ENCODE measurements at regions not wholly inside any gene's neighbourhood (a gene's known extent, or its start where the extent isn't known, plus 50 kb on each side); places are given as distances from the start of the nearest gene placed in this dataset.
A peak's percentile ranks its signal among the peaks of the same experiment; 100 is the strongest.

- TF ChIP-seq CTCF (IDR thresholded peaks at IDR 0.05) (no peak), POLR2A (IDR thresholded peaks at IDR 0.05) (no peak)
- DNase-seq (ENCODE audit: low spot score in 2 of 2) = no peak
- H3K4me3 ChIP-seq (ENCODE audit: low read depth, poor library complexity, severe bottlenecking) = no peak overlapping the region
- WGBS, 2 donors = 33 to 47% methylated on average over 4 of the region's 4 CpGs
- intact Hi-C loops (cut with DNase I; ENCODE audit: low total_unique reads) = no loop called here
Observed at GRCh38 chr4:53863736-53864365, 200.6 kb downstream of the CHIC2 start.

GRCh38 chr4:53863158-53863557 is 201.2 kb downstream of the CHIC2 start:
- no peak for DNase-seq (ENCODE audit: low spot score in 2 of 2)
- H3K4me3 ChIP-seq (ENCODE audit: low read depth, poor library complexity, severe bottlenecking) = no peak overlapping the region
- intact Hi-C loops (cut with DNase I; ENCODE audit: low total_unique reads) = no loop called here
- no peak for TF ChIP-seq CTCF (IDR thresholded peaks at IDR 0.05)
- no peak for TF ChIP-seq POLR2A (IDR thresholded peaks at IDR 0.05)
- WGBS, 2 donors = 28 to 43% methylated on average over 3 of the region's 3 CpGs

DNA sequence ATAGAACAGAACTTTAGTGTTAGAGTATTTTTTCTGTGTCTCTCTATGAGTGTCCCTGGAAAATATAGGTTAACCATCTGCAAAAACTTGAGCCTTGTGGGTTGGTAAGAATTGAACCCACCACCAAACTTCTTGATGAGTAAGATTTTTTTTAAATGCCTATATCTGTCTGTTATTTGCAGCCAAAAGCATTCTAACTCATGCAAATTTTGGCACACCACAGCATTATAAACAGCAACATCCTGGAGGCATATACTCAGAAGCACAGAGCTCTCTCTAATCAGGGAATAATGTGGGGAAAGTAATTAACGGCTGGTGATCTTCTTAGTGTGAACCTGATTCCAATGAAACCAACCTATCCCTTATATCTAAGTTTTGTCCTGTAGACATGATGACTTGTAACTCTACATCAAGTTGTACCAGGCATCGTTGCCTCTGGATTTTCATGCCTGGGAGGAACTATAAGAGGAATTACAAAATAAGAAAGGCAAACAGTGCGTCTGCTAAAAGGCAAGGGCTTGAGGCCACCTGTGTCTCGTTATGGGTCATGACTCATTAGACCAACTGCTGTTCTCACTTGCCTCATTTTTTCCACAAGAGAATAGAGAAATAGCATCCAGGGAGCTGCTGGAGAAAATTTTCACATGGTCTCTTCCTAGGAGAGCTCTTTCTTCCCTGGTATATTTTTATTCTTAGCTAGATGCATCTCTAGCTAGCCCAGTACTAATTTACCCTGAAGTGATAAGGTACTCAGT is 202.4 kb downstream of the CHIC2 start:
- intact Hi-C loops (cut with DNase I; ENCODE audit: low total_unique reads) = no loop called here
- 26 to 34% methylated on average over 4 of the region's 4 CpGs for WGBS, 2 donors

DNA sequence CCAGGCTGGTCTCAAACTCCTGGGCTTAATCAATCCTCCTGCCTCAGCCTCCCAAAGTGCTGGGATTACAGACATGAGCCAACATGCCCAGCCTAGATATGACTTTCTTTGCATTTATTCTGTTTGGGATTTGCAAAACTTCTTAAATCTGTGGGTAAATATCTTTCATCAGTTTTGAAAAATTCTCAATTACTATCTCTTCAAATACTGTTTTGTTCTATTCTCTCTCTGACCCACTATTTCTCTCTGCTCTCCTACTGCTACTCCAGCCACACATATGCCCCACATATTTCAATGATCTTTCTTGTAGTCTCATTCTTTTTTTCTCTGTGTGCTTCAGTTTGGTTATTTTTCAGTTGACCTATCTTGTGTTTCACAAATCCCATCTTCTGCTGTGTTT is 205.1 kb downstream of the CHIC2 start:
- TF ChIP-seq POLR2A (IDR thresholded peaks at IDR 0.05) (no peak), CTCF (IDR thresholded peaks at IDR 0.05) (no peak)
- no peak for DNase-seq (ENCODE audit: low spot score in 2 of 2)
- no peak overlapping the region for H3K4me3 ChIP-seq (ENCODE audit: low read depth, poor library complexity, severe bottlenecking)
- intact Hi-C loops (cut with DNase I; ENCODE audit: low total_unique reads) = no loop called here

More for the DNA sequence above, 202.4 kb downstream of the CHIC2 start:
- H3K4me3 ChIP-seq (ENCODE audit: low read depth, poor library complexity, severe bottlenecking) = no peak overlapping the region
- peak in 1 of 2 donors; percentile 32 for DNase-seq (ENCODE audit: low spot score in 2 of 2)
- TF ChIP-seq CTCF (IDR thresholded peaks at IDR 0.05) (no peak), POLR2A (IDR thresholded peaks at IDR 0.05) (no peak)

DNA sequence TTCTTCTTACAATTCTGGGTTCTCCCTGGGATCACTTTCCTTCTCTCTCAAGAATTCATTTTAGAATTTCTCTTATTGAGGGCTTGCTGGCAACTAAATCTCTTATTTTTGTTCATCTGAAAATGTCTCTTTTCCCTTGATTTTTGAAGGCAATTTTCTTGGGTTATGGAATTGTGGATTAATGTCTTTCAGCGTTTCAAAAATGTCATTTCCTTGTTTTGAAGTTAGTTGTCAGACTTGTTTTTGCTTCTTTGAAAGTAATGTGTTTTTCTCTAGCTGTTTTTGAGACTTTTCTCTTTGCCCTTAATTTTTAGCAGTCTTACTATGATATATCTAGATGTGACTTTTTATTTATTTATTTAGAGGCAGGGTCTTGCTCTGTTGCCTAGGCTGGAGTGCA is 205.7 kb downstream of the CHIC2 start:
- DNase-seq (ENCODE audit: low spot score in 2 of 2) = no peak
- H3K4me3 ChIP-seq (ENCODE audit: low read depth, poor library complexity, severe bottlenecking) = no peak overlapping the region
- intact Hi-C loops (cut with DNase I; ENCODE audit: low total_unique reads) = no loop called here
- 69 to 80% methylated on average over 1 of the region's 1 CpG for WGBS, 2 donors
- TF ChIP-seq POLR2A (IDR thresholded peaks at IDR 0.05) (no peak), CTCF (IDR thresholded peaks at IDR 0.05) (no peak)

Data from lower leg skin (tissue), 4 donors.